Omental fat pad (tissue), 3 donors: ENCODE measurements at regions not wholly inside any gene's neighbourhood (a gene's known extent, or its start where the extent isn't known, plus 50 kb on each side); places are given as distances from the start of the nearest gene placed in this dataset.

Experiments used
- ATAC-seq: fragments of 150-250 bp; one replicate; pipeline ENCODE4 v1.9.1; 2016; ENCODE audit warnings: mild to moderate bottlenecking, moderate library complexity; ENCODE audit not compliant: low FRiP score
- DNase-seq: peaks from one replicate; pipeline ENCODE4 v3.0.0-alpha.2; 2019; ENCODE audit warnings: low spot score
- CTCF ChIP-seq, 3 donors: fragments of 450-650 bp; IDR thresholded peaks; one replicate each; pipeline ENCODE4 v1.5.1; 2016 to 2017; ENCODE audit warnings: antibody characterized with exemption in 3 of 3, mild to moderate bottlenecking in 3 of 3, moderate library complexity in 2 of 3

DNA sequence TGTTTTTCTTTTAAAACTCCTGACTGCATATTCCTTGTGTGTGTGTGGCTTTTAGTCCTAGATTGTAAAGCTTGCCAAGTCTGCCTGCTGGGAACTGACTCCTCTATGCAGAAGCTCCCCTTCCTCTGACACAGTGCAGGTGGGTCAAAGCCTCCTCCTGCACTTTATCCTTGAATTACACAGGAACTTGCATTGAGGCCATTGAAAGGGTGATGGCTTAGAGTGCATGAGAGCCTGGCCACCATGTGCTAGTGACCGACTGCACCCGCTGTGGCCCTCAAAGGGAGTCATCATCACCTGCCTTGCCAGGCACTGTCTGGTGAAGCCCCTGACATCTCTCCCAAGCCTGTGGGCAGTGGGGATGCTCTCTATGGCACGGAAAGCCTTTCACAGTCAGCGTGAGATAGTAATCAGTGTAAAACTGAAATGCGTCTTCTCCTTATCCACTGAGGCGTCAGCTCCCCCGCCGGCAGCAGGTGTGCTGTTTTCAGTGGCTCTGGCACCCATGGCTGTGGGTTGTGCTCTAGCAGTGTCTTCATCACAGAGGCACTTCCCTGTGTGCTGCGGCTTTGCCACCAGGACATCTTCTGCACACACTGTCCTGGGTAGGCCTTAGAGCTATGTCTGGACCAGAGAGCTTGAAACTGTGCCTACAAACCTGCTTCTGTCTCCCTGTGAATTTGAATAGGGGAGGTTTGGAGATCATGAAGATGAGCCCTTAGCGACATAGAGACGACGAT is 87.9 kb downstream of the THBS2 start:
- no peak for TF ChIP-seq CTCF (IDR thresholded peaks at IDR 0.05)
- no peak for ATAC-seq
- no peak for DNase-seq

DNA sequence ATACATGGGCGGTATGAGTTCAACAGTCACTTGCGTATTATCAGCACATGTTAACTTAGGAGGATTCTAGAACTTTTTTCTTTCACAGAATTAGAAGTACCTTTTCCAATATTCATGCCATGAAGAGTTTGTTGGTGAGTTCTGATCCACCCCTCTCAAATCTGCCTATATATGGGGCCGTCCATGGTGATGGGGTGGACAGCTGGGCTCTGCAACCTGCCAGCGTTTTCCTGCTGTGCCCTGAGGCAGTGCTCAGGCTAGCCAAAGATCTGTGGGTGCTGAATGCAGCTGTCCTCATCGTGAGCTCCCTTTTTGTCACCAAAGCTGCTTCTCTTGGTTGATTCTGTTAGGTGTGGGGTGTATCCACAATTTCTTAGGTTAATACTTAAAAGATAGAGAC is 88.7 kb downstream of the THBS2 start:
- DNase-seq (no peak), ATAC-seq (no peak)
- TF ChIP-seq CTCF (IDR thresholded peaks at IDR 0.05), result no peak

- ATAC-seq (no peak), DNase-seq (no peak)
- no peak for TF ChIP-seq CTCF (IDR thresholded peaks at IDR 0.05)
These were observed 89.2 kb downstream of the THBS2 start for GRCh38 chr6:169164451-169164850.

DNA sequence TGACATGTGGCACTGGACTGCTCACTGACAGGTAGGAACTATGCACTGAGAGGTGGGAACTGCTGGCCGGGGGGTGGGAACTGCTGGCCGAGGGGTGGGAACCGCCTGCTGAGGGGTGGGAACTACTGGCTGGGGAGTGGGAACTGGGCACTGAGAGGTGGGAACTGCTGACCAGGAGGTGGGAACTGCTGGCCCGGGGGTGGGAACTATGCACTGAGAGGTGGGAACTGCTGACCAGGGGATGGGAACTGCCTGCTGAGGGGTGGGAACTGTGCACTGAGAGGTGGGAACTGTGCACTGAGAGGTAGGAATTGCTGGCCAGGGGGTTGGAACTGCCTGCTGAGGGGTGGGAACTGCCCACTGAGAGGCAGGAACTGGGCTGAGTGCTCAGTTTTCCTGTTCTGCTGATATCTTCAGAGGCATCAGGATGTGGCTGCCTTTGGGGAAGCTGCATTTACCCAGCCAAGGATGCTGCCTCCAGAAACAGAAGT is 90.2 kb downstream of the THBS2 start:
- ATAC-seq (no peak), DNase-seq (no peak)
- no peak for TF ChIP-seq CTCF (IDR thresholded peaks at IDR 0.05)

DNA sequence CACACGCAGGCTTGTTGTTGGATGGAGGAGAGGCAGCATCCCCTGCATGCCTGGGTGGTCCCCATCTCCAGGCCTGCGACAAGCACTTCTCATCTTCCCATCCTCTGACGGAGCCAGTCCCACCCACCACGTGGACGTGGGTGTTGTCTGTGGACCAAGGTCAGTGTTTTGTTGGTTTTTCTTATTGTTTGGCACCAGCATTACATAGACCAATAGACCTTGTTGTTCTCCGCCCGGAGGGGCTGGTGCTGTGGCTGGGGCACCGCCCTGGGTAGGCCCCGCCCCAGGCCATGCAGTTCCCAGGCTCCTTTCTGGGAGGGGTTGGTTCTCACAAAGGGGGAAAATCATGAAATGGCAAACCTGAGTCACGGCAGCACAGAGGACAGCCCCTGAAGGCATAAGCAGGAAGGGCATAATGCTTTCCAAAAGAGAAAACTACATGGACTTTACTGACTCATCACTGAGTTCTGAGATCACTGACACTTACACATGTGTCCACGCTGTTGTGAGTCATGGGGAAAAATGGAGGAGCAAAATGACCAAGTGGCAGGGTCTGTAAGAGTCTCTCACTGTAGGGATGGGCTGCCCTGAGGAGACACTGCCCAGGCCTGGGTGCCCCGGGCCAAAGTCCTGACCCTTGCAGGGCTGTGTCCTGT is 90.8 kb downstream of the THBS2 start:
- ATAC-seq, result peak; percentile 52
- DNase-seq, result no peak
- no peak for TF ChIP-seq CTCF (IDR thresholded peaks at IDR 0.05)

DNA sequence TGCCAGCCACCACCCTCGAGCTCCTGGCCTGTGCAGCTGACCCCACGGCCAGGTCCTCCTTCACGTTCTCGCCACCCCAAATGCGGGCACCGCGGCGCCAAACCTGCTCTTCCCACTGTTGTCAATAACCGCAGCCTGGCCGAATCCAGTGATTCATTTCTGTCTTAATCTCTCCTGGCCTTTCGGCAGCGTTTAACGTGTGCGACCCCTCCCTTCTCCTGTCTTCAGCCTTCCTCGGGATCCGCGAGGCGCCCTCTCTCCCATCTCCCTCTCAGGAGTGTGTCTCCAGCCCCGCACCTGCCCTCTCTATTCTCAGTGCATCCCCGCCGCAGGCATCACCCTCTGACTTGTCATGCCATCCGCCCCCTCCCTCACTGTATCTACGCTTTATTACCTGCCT is 91.4 kb downstream of the THBS2 start:
- ATAC-seq, result no peak

More for the DNA sequence above, 91.4 kb downstream of the THBS2 start:
- DNase-seq, result no peak
- TF ChIP-seq CTCF (IDR thresholded peaks at IDR 0.05), result no peak
